Endodermal cell (in vitro differentiated cells): ENCODE measurements at regions not wholly inside any gene's neighbourhood (a gene's known extent, or its start where the extent isn't known, plus 50 kb on each side); places are given as distances from the start of the nearest gene placed in this dataset.

Experiments
- DNase-seq: peaks from one replicate; pipeline ENCODE4 v3.0.0-alpha.2; 2017
- H3K27ac ChIP-seq: 2 replicates; pipeline ENCODE4 v1.5.1; 2013; ENCODE audit warnings: mild to moderate bottlenecking, low read depth, low read length, moderate library complexity
- H3K27me3 ChIP-seq: 2 replicates; pipeline ENCODE4 v1.6.1; 2013; ENCODE audit warnings: mild to moderate bottlenecking, low read length, moderate library complexity; ENCODE audit not compliant: insufficient read depth, control insufficient read depth, poor library complexity, severe bottlenecking
- H3K36me3 ChIP-seq: 2 replicates; pipeline ENCODE4 v1.7.0; 2013; ENCODE audit warnings: mild to moderate bottlenecking, low read length, moderate library complexity; ENCODE audit not compliant: control insufficient read depth, insufficient read depth
- H3K4me1 ChIP-seq: one replicate; pipeline ENCODE4 v1.7.0; 2013; ENCODE audit warnings: low read length; ENCODE audit not compliant: control insufficient read depth, insufficient read depth
- H3K4me3 ChIP-seq: 2 replicates; pipeline ENCODE4 v1.5.1; 2013; ENCODE audit warnings: mild to moderate bottlenecking, low read length, moderate library complexity
- H3K9ac ChIP-seq: 2 replicates; pipeline ENCODE4 v1.6.1; 2013; ENCODE audit warnings: mild to moderate bottlenecking, low read length, moderate library complexity; ENCODE audit not compliant: poor library complexity, severe bottlenecking; ENCODE audit errors: extremely low read depth
- H3K9me3 ChIP-seq: 2 replicates; pipeline ENCODE4 v1.6.1; 2013; ENCODE audit warnings: mild to moderate bottlenecking, low read length, moderate library complexity; ENCODE audit not compliant: control insufficient read depth
- H3K27ac Mint-ChIP-seq: 2 replicates; pipeline ENCODE4 v1.8.0; 2020; ENCODE audit warnings: mixed read lengths
- H3K27me3 Mint-ChIP-seq: 2 replicates; pipeline ENCODE4 v1.8.0; 2021; ENCODE audit warnings: mild to moderate bottlenecking, mixed read lengths; ENCODE audit not compliant: insufficient read depth
- H3K36me3 Mint-ChIP-seq: 2 replicates; pipeline ENCODE4 v1.8.0; 2020; ENCODE audit warnings: low read depth, mixed read lengths
- H3K4me1 Mint-ChIP-seq: 2 replicates; pipeline ENCODE4 v1.8.0; 2020; ENCODE audit warnings: mixed read lengths
- H3K4me3 Mint-ChIP-seq: 2 replicates; pipeline ENCODE4 v1.8.0; 2020; ENCODE audit warnings: mild to moderate bottlenecking, moderate library complexity, mixed read lengths
- H3K9me3 Mint-ChIP-seq: 2 replicates; pipeline ENCODE4 v1.8.0; 2020; ENCODE audit warnings: mild to moderate bottlenecking, mixed read lengths
- CTCF ChIP-seq: fragments of 200-600 bp; sonication (generic); conservative IDR thresholded peaks from 2 replicates; pipeline ENCODE4 v1.5.0; 2021; ENCODE audit warnings: antibody characterized with exemption, mild to moderate bottlenecking
- WGBS, 2 experiments: methylation state at CpG; one replicate each; pipeline versions ENCODE4 v1.1.5 to v1.1.7; 2013; ENCODE audit warnings: missing lambda C conversion rate in 2 of 2, mixed read lengths in 1 of 2; ENCODE audit not compliant: insufficient coverage in 1 of 2, insufficient read length in 1 of 2; 5-methylcytosine and 5-hydroxymethylcytosine counted together

- H3K36me3 Mint-ChIP-seq = no peaks in the 10 kb centered on the region
- DNase-seq = peak; percentile 55
- H3K36me3 ChIP-seq = no peaks in the 10 kb centered on the region
- H3K27me3 Mint-ChIP-seq = peaks cover 66% of the 10 kb centered on the region
- no peaks in the 10 kb centered on the region for H3K9me3 ChIP-seq
- no peak overlapping the region for H3K9ac ChIP-seq
- no peak overlapping the region for H3K4me3 Mint-ChIP-seq
- no peaks in the 10 kb centered on the region for H3K9me3 Mint-ChIP-seq
- H3K4me3 ChIP-seq = no peak overlapping the region
- no peaks in the 10 kb centered on the region for H3K4me1 ChIP-seq
- H3K27ac ChIP-seq = no peak overlapping the region
- peaks cover 82% of the 10 kb centered on the region for H3K27me3 ChIP-seq
- no peak for TF ChIP-seq CTCF
- H3K27ac Mint-ChIP-seq = no peak overlapping the region
- peaks cover 37% of the 10 kb centered on the region for H3K4me1 Mint-ChIP-seq
- WGBS, 2 experiments = 85 to 91% methylated on average over 5 to 6 of the region's 6 CpGs
These were observed 92.1 kb upstream of the POU3F1 start for GRCh38 chr1:38138498-38139233.

GRCh38 chr1:38137164-38137563 is 90.6 kb upstream of the POU3F1 start:
- H3K27ac Mint-ChIP-seq = no peak overlapping the region
- peaks cover 75% of the 10 kb centered on the region for H3K27me3 Mint-ChIP-seq
- WGBS, 2 experiments = 80 to 91% methylated on average over 1 to 3 of the region's 3 CpGs
- Histone ChIP-seq H3K36me3 (no peaks in the 10 kb centered on the region), H3K4me3 (no peak overlapping the region), H3K9ac (no peak overlapping the region), H3K9me3 (no peaks in the 10 kb centered on the region), H3K27ac (no peak overlapping the region), H3K27me3 (peaks cover 74% of the 10 kb centered on the region), H3K4me1 (no peaks in the 10 kb centered on the region)
- no peak for DNase-seq
- H3K36me3 Mint-ChIP-seq = no peaks in the 10 kb centered on the region
- TF ChIP-seq CTCF = no peak
- H3K4me3 Mint-ChIP-seq = no peak overlapping the region
- peaks cover 31% of the 10 kb centered on the region for H3K4me1 Mint-ChIP-seq
- no peaks in the 10 kb centered on the region for H3K9me3 Mint-ChIP-seq

DNA sequence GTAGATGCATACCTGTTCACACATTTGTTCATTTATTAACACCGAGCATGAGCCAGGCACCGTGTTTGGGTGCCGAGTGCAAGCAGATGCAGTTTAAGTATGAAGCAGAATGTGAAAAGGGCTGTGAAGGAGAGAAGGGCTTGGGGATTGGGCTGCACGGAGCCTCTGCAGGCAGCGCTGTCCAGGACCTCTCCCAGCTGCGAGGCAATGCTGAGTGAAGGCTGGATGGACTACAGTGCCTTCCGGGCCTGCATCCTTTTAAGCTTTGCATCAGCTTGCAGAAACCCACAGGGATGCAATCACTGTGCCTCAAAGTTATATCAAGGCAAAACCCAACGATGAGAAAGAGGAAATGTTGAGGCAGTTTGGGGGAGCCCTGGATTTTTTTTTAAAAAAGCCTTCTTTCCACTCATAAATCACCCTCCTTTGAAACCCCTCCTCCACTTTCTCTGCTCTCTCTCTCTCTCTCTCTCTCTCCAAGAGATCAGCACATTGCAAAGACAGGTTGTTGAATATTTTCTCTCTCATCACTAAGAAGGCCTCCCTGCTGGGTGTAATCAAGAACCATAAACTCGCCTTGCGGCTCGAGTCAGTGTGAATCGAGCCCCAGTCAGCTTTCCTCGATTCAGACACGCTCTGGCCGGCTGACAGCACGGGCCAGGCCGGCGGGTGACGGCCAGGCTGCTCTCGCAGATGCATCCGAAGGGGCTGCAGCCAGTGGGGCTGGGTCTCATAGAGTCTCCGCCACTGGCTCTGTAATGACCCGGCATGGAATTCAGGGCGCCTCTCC is 89.2 kb upstream of the POU3F1 start:
- Histone ChIP-seq H3K9me3 (no peaks in the 10 kb centered on the region), H3K4me1 (no peaks in the 10 kb centered on the region), H3K36me3 (no peaks in the 10 kb centered on the region), H3K27me3 (peaks cover 65% of the 10 kb centered on the region), H3K4me3 (no peak overlapping the region), H3K9ac (no peak overlapping the region), H3K27ac (no peak overlapping the region)
- WGBS, 2 experiments = 68% methylated on average over 9 to 24 of the region's 24 CpGs
- Mint-ChIP-seq H3K9me3 (no peaks in the 10 kb centered on the region), H3K4me3 (no peak overlapping the region), H3K27me3 (peaks cover 77% of the 10 kb centered on the region), H3K36me3 (no peaks in the 10 kb centered on the region), H3K27ac (no peak overlapping the region), H3K4me1 (peaks cover 21% of the 10 kb centered on the region)
- no peak for TF ChIP-seq CTCF
- peak; percentile 64 for DNase-seq
